H1 (cell line): ENCODE measurements at regions not wholly inside any gene's neighbourhood (a gene's known extent, or its start where the extent isn't known, plus 50 kb on each side); places are given as distances from the start of the nearest gene placed in this dataset.

Experiments
- CTCF ChIA-PET: fragments of 300-600 bp; sonication (Branson Sonifier 250); formaldehyde crosslinking; loops from one replicate; lab custom pipeline; 2021; ENCODE audit not compliant: partially characterized antibody; lab: Charles Lee
- POLR2A ChIA-PET: fragments of 300-600 bp; sonication (Branson Sonifier 250); formaldehyde crosslinking; loops from one replicate; lab custom pipeline; 2021; ENCODE audit warnings: inconsistent platforms; ENCODE audit not compliant: partially characterized antibody; lab: Charles Lee
- DNase-seq, 2 experiments: peaks; one replicate each; pipeline versions ENCODE4 v3.0.0 to v3.0.0-alpha.2; 2010 to 2022; ENCODE audit warnings: low spot score in 2 of 2, low read depth in 1 of 2, mixed read lengths in 1 of 2
- FAIRE-seq: peaks from 2 replicates; lab custom pipeline; 2011; peaks lifted over from hg19 to GRCh38; lab: Jason Lieb, UNC
- H2AFZ ChIP-seq: 2 replicates; pipeline ENCODE4 v1.8.1; 2012; ENCODE audit warnings: low read length, inconsistent platforms
- H2AK5ac ChIP-seq: 2 replicates; pipeline ENCODE4 v1.6.1; 2013; ENCODE audit warnings: low read depth, low read length
- H2BK120ac ChIP-seq: replicated peaks from 2 replicates; pipeline ENCODE3; 2013; ENCODE audit warnings: low read depth, low read length, inconsistent platforms
- H2BK12ac ChIP-seq: 2 replicates; pipeline ENCODE4 v1.6.1; 2013; ENCODE audit warnings: low read depth, low read length
- H2BK15ac ChIP-seq: 2 replicates; pipeline ENCODE4 v1.6.1; 2013; ENCODE audit warnings: low read length
- H2BK20ac ChIP-seq: 2 replicates; pipeline ENCODE4 v1.6.1; 2013; ENCODE audit warnings: low read length
- H2BK5ac ChIP-seq: 2 replicates; pipeline ENCODE4 v1.6.1; 2013; ENCODE audit warnings: low read depth, low read length
- H3K14ac ChIP-seq: 2 replicates; pipeline ENCODE4 v1.6.1; 2013; ENCODE audit warnings: inconsistent platforms; ENCODE audit not compliant: insufficient read length
- H3K18ac ChIP-seq: 2 replicates; pipeline ENCODE4 v1.6.1; 2013; ENCODE audit warnings: low read length; ENCODE audit errors: extremely low read depth
- H3K23ac ChIP-seq: 2 replicates; pipeline ENCODE4 v1.6.1; 2013; ENCODE audit warnings: inconsistent platforms; ENCODE audit not compliant: insufficient read length
- H3K23me2 ChIP-seq: 2 replicates; pipeline ENCODE4 v1.6.1; 2013; ENCODE audit warnings: low read depth, low read length
- H3K27ac ChIP-seq: 2 replicates; pipeline ENCODE4 v1.6.1; 2011; ENCODE audit warnings: low read depth, low read length, inconsistent platforms
- H3K27me3 ChIP-seq, 4 experiments: replicated peaks in 1 of 4; 1 replicate in 1 of 4; 2 replicates in 3 of 4; pipeline versions ENCODE4 v1.6.1 to v1.8.1; 2011 to 2013; ENCODE audit warnings: low read length in 3 of 4, mild to moderate bottlenecking in 3 of 4, inconsistent platforms in 2 of 4, mixed read lengths in 2 of 4, moderate library complexity in 1 of 4; ENCODE audit not compliant: control insufficient read depth in 3 of 4, insufficient read depth in 3 of 4; ENCODE audit errors: extremely low read depth in 1 of 4
- H3K36me3 ChIP-seq, 4 experiments: 2 replicates each; pipeline versions ENCODE4 v1.6.1 to v1.8.1; 2011 to 2013; ENCODE audit warnings: mild to moderate bottlenecking in 4 of 4, low read length in 3 of 4, moderate library complexity in 2 of 4, control low read depth in 1 of 4, inconsistent platforms in 1 of 4; ENCODE audit not compliant: insufficient read depth in 4 of 4, control insufficient read depth in 2 of 4
- H3K4ac ChIP-seq: replicated peaks from 2 replicates; pipeline ENCODE3; 2013; ENCODE audit warnings: low read length, low read depth, mixed read lengths, inconsistent platforms; ENCODE audit not compliant: insufficient read length
- H3K4me1 ChIP-seq, 4 experiments: replicated peaks in 1 of 4; 1 replicate in 1 of 4; 2 replicates in 3 of 4; pipeline versions ENCODE4 v1.6.1 to v1.8.1; 2011 to 2013; ENCODE audit warnings: low read length in 3 of 4, inconsistent platforms in 2 of 4, mixed read lengths in 1 of 4; ENCODE audit not compliant: insufficient read depth in 4 of 4, control insufficient read depth in 3 of 4
- H3K4me2 ChIP-seq, 2 experiments: 2 replicates each; pipeline versions ENCODE4 v1.6.1 to v1.8.1; 2011 to 2013; ENCODE audit warnings: low read depth in 2 of 2, low read length in 2 of 2, control low read depth in 1 of 2, inconsistent platforms in 1 of 2, mild to moderate bottlenecking in 1 of 2; ENCODE audit not compliant: insufficient read depth in 1 of 2
- H3K4me3 ChIP-seq, 4 experiments: fragments of 200-600, 300-600 bp in 1 of 4; sonication (generic), shearing (Covaris generic), sonication (Bioruptor Twin) in 1 of 4; 2 replicates each; pipeline versions ENCODE4 v1.5.1 to v1.8.1; 2011 to 2016; ENCODE audit warnings: low read length in 4 of 4, low read depth in 3 of 4, control low read depth in 2 of 4, inconsistent platforms in 2 of 4, mild to moderate bottlenecking in 2 of 4, mixed read lengths in 1 of 4, moderate library complexity in 1 of 4; ENCODE audit not compliant: insufficient read depth in 2 of 4; ENCODE audit errors: extremely low read depth in 1 of 4
- H3K56ac ChIP-seq: replicated peaks from 2 replicates; pipeline ENCODE3; 2013; ENCODE audit warnings: low read depth, mild to moderate bottlenecking, mixed read lengths, low read length, inconsistent platforms; ENCODE audit not compliant: insufficient read length
- H3K79me1 ChIP-seq: 2 replicates; pipeline ENCODE4 v1.6.1; 2013; ENCODE audit warnings: low read depth, low read length, control low read depth
- H3K79me2 ChIP-seq, 2 experiments: 2 replicates each; pipeline versions ENCODE4 v1.6.1 to v1.8.1; 2012 to 2013; ENCODE audit warnings: low read length in 2 of 2, mild to moderate bottlenecking in 2 of 2, inconsistent platforms in 1 of 2; ENCODE audit not compliant: insufficient read depth in 2 of 2, control insufficient read depth in 1 of 2
- H3K9ac ChIP-seq, 4 experiments: replicated peaks in 1 of 4; 1 replicate in 1 of 4; 2 replicates in 3 of 4; pipeline versions ENCODE4 v1.6.1 to v1.8.1; 2011 to 2013; ENCODE audit warnings: low read depth in 3 of 4, low read length in 3 of 4, control low read depth in 2 of 4, mild to moderate bottlenecking in 2 of 4, moderate library complexity in 2 of 4, inconsistent platforms in 1 of 4; ENCODE audit errors: extremely low read depth in 1 of 4
- H3K9me3 ChIP-seq, 2 experiments: 2 replicates each; pipeline versions ENCODE4 v1.6.1 to v1.8.1; 2012 to 2013; ENCODE audit warnings: mild to moderate bottlenecking in 2 of 2, moderate library complexity in 2 of 2, control low read depth in 1 of 2, inconsistent platforms in 1 of 2, low read depth in 1 of 2, low read length in 1 of 2, mixed read lengths in 1 of 2; ENCODE audit not compliant: insufficient read depth in 2 of 2
- H4K20me1 ChIP-seq, 2 experiments: replicated peaks in 1 of 2; 2 replicates each; pipeline versions ENCODE3 to v1.8.1; 2011 to 2013; ENCODE audit warnings: inconsistent platforms in 2 of 2, low read length in 2 of 2, mild to moderate bottlenecking in 1 of 2; ENCODE audit not compliant: insufficient read depth in 2 of 2, control insufficient read depth in 1 of 2
- H4K5ac ChIP-seq: 2 replicates; pipeline ENCODE4 v1.6.1; 2013; ENCODE audit warnings: low read length, low read depth, mixed read lengths, inconsistent platforms; ENCODE audit not compliant: insufficient read length
- H4K8ac ChIP-seq: 2 replicates; pipeline ENCODE4 v1.8.0; 2013; ENCODE audit warnings: mild to moderate bottlenecking, moderate library complexity, low read length, inconsistent platforms; ENCODE audit not compliant: insufficient read depth; ENCODE audit errors: extremely low read depth
- H4K91ac ChIP-seq: replicated peaks from 2 replicates; pipeline ENCODE3; 2013; ENCODE audit warnings: low read length, mixed read lengths, inconsistent platforms; ENCODE audit not compliant: insufficient read length
- ATF2 ChIP-seq: IDR thresholded peaks from 2 replicates; pipeline ENCODE4 v1.6.1; 2012; ENCODE audit warnings: low read length, inconsistent platforms
- BCL11A ChIP-seq, 2 experiments: IDR thresholded peaks; one replicate each; pipeline ENCODE4 v1.6.1; 2011; ENCODE audit warnings: low read depth in 2 of 2, low read length in 2 of 2, mild to moderate bottlenecking in 2 of 2
- BRCA1 ChIP-seq: IDR thresholded peaks from 2 replicates; pipeline ENCODE4 v1.6.1; 2012; ENCODE audit warnings: low read depth, low read length, improper control_type of control experiment
- CBX8 ChIP-seq: fragments of 300-800, 300-1000 bp; sonication (generic); IDR thresholded peaks from 2 replicates; pipeline ENCODE4 v1.7.1; 2016; ENCODE audit warnings: low read depth, low read length, borderline replicate concordance
- HDAC2 ChIP-seq, 2 experiments: fragments of 300-600 bp in 1 of 2; sonication (generic) in 1 of 2; IDR thresholded peaks; 2 replicates each; pipeline ENCODE4 v1.6.1; 2011 to 2012; ENCODE audit warnings: low read depth in 2 of 2, low read length in 2 of 2, mild to moderate bottlenecking in 2 of 2, moderate library complexity in 2 of 2, borderline replicate concordance in 1 of 2, inconsistent platforms in 1 of 2
- HDAC6 ChIP-seq: IDR thresholded peaks from one replicate; pipeline ENCODE4 v1.7.1; 2012; ENCODE audit warnings: low read depth, mild to moderate bottlenecking, inconsistent platforms, low read length, moderate library complexity
- JUND ChIP-seq: IDR thresholded peaks from 2 replicates; pipeline ENCODE4 v1.6.1; 2011; ENCODE audit warnings: mild to moderate bottlenecking, improper control_type of control experiment, low read length
- KDM5A ChIP-seq: fragments of 200-600 bp; IDR thresholded peaks from 2 replicates; pipeline ENCODE4 v1.7.1; 2012; ENCODE audit warnings: mild to moderate bottlenecking, low read length, inconsistent platforms, mixed read lengths
- NRF1 ChIP-seq: IDR thresholded peaks from 2 replicates; pipeline ENCODE4 v1.6.1; 2011; ENCODE audit warnings: mild to moderate bottlenecking, low read depth, low read length, improper control_type of control experiment
- RAD21 ChIP-seq, 2 experiments: IDR thresholded peaks in 1 of 2; conservative IDR thresholded peaks in 1 of 2; 2 replicates each; pipeline ENCODE4 v1.6.1; 2011; ENCODE audit warnings: low read depth in 2 of 2, low read length in 2 of 2, improper control_type of control experiment in 1 of 2, inconsistent platforms in 1 of 2, mild to moderate bottlenecking in 1 of 2, moderate library complexity in 1 of 2
- RFX5 ChIP-seq: IDR thresholded peaks from 2 replicates; pipeline ENCODE4 v1.6.1; 2011; ENCODE audit warnings: low read depth, low read length, improper control_type of control experiment, borderline replicate concordance
- RXRA ChIP-seq: IDR thresholded peaks from 2 replicates; pipeline ENCODE4 v1.6.1; 2011; ENCODE audit warnings: low read depth, mild to moderate bottlenecking, low read length, moderate library complexity; ENCODE audit not compliant: insufficient read depth
- TCF12 ChIP-seq: IDR thresholded peaks from 2 replicates; pipeline ENCODE4 v1.6.1; 2011; ENCODE audit warnings: low read depth, mild to moderate bottlenecking, low read length
- WGBS, 2 experiments: shearing (Covaris generic) in 1 of 2; methylation state at CpG; one replicate each; pipeline versions ENCODE4 v1.1.6 to v1.1.7; 2013 to 2015; ENCODE audit warnings: low lambda C conversion rate in 2 of 2, mixed read lengths in 2 of 2, inconsistent platforms in 1 of 2, low coverage in 1 of 2, missing lambda C conversion rate in 1 of 2; ENCODE audit not compliant: insufficient replicate concordance in 2 of 2, insufficient coverage in 1 of 2, insufficient read length in 1 of 2; ENCODE audit errors: extremely low coverage in 1 of 2, missing lambda C conversion rate in 1 of 2; 5-methylcytosine and 5-hydroxymethylcytosine counted together

DNA sequence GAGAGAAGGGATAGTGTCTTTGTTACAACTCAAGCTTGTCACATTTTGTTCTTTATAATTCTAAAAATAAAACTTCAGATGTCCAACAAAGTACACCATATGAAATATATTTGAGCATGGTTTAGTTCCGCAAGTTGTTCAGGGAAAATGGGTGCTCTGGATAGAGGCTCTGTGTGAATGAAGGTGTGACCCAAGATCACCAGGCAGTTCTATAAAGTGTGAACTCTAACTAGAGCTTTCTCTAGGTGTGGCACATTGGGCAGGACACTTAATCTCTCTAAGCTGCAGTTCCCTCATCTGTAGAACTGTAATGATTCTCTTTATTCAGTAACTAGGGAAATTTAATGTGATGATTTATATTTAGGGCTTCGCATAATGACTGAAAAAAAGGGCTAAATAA is 139.3 kb downstream of the BCHE start:
- no peak overlapping the region for H2AFZ ChIP-seq
- no peak overlapping the region for H3K9ac ChIP-seq
- H3K79me2 ChIP-seq: no peaks in the 10 kb centered on the region
- no peak overlapping the region for H3K4me3 ChIP-seq
- FAIRE-seq (no peak), DNase-seq (no peak)
- H3K23me2 ChIP-seq: no peaks in the 10 kb centered on the region
- no peaks in the 10 kb centered on the region for H3K36me3 ChIP-seq
- no peak overlapping the region for H3K4ac ChIP-seq
- H2BK5ac ChIP-seq: no peak overlapping the region
- H3K9me3 ChIP-seq: peaks cover 1 to 4% of the 10 kb centered on the region in 2 experiments; a peak in 2 of 4 replicates
- no peaks in the 10 kb centered on the region for H3K27me3 ChIP-seq
- no peaks in the 10 kb centered on the region for H4K20me1 ChIP-seq
- H4K5ac ChIP-seq: no peak overlapping the region
- no peak overlapping the region for H3K4me2 ChIP-seq
- H3K27ac ChIP-seq: no peak overlapping the region
- ChIA-PET CTCF (interaction anchor here (0.8 to 1.0 kb wide), 2 partner anchors 28 to 299 kb away, joined by 3 read pairs; no protein-coding TSS in a partner anchor), POLR2A (interaction anchor here (0.8 kb wide), 1 partner anchor 15 kb away, joined by 3 read pairs; no protein-coding TSS in a partner anchor)
- H2BK20ac ChIP-seq: no peak overlapping the region
- H3K23ac ChIP-seq: no peak overlapping the region
- H3K18ac ChIP-seq: no peak overlapping the region
- H2BK12ac ChIP-seq: no peak overlapping the region
- no peak overlapping the region for H2BK15ac ChIP-seq
- no peaks in the 10 kb centered on the region for H3K79me1 ChIP-seq
- no peak overlapping the region for H4K8ac ChIP-seq
- H2AK5ac ChIP-seq: no peak overlapping the region
- H3K56ac ChIP-seq: no peak overlapping the region
- H2BK120ac ChIP-seq: no peak overlapping the region
- no peaks in the 10 kb centered on the region for H3K4me1 ChIP-seq
- H3K14ac ChIP-seq: no peak overlapping the region
- 93% methylated on average over 2 of the region's 2 CpGs; no CpG with 5 or more reads in 1 of the 2 experiments for WGBS, 2 experiments
- no peak overlapping the region for H4K91ac ChIP-seq
- no peak for TF ChIP-seq HDAC2 (IDR thresholded peaks at IDR 0.05; ENCODE audit: borderline replicate concordance in 1 of 2, low read depth in 2 of 2, low read length in 2 of 2)
- TF ChIP-seq BCL11A (IDR thresholded peaks at IDR 0.05; ENCODE audit: low read depth in 2 of 2, low read length in 2 of 2): no peak
- TF ChIP-seq HDAC6: no peak
- TF ChIP-seq JUND: no peak
- no peak for TF ChIP-seq CBX8
- TF ChIP-seq ATF2: no peak
- no peak for TF ChIP-seq RAD21 (IDR thresholded peaks at IDR 0.05 in 1 of 2, conservative IDR thresholded peaks at IDR 0.05 in 1 of 2; ENCODE audit: low read depth in 2 of 2, low read length in 2 of 2)
- TF ChIP-seq NRF1: no peak
- no peak for TF ChIP-seq TCF12
- no peak for TF ChIP-seq BRCA1
- no peak for TF ChIP-seq RFX5
- no peak for TF ChIP-seq RXRA
- TF ChIP-seq KDM5A: no peak
